Esophagus muscularis mucosa (tissue), 4 donors: ENCODE measurements at regions not wholly inside any gene's neighbourhood (a gene's known extent, or its start where the extent isn't known, plus 50 kb on each side); places are given as distances from the start of the nearest gene placed in this dataset.
"Not testable (repeated sequence)": the region's sequence is repeated elsewhere in the genome, so short reads cannot be mapped to it uniquely, and the experiment has no call there.

Experiments
- DNase-seq: peaks from one replicate; pipeline ENCODE4 v3.0.0-alpha.2; 2017; ENCODE audit errors: extremely low spot score
- H3K27ac ChIP-seq, 4 donors: fragments of 200-600 bp; sonication (generic); replicated peaks in 1 of 4; 1 replicate in 3 of 4; 2 replicates in 1 of 4; pipeline ENCODE4 v1.5.1; 2016 to 2019; ENCODE audit warnings: mild to moderate bottlenecking in 1 of 4
- H3K27me3 ChIP-seq, 4 donors: fragments of 200-600 bp; sonication (generic); one replicate each; pipeline versions ENCODE4 v1.5.1 to v1.6.0; 2016 to 2019
- H3K36me3 ChIP-seq, 4 donors: fragments of 200-600 bp; sonication (generic); one replicate each; pipeline ENCODE4 v1.5.1; 2016 to 2019
- H3K4me1 ChIP-seq, 4 donors: fragments of 200-600 bp; sonication (generic); one replicate each; pipeline ENCODE4 v1.5.1; 2016 to 2019
- H3K4me3 ChIP-seq, 4 donors: fragments of 200-600 bp; sonication (generic); 1 replicate in 2 of 4; 2 replicates in 2 of 4; pipeline ENCODE4 v1.5.1; 2016 to 2019; ENCODE audit warnings: mild to moderate bottlenecking in 4 of 4, moderate library complexity in 1 of 4
- H3K9me3 ChIP-seq, 4 donors: fragments of 200-600 bp; sonication (generic); 1 replicate in 3 of 4; 2 replicates in 1 of 4; pipeline ENCODE4 v1.5.1; 2016 to 2019
- EP300 ChIP-seq: sonication (generic); formaldehyde crosslinking; IDR thresholded peaks from one replicate; pipeline ENCODE4 v1.6.1; 2017; ENCODE audit warnings: antibody characterized with exemption
- POLR2A ChIP-seq: fragments of 450-650 bp; IDR thresholded peaks from one replicate; pipeline ENCODE4 v1.6.1; 2017; ENCODE audit warnings: antibody characterized with exemption, moderate library complexity, mild to moderate bottlenecking, low read depth
- POLR2AphosphoS5 ChIP-seq, 2 donors: sonication (generic); formaldehyde crosslinking; IDR thresholded peaks; one replicate each; pipeline ENCODE4 v1.6.1; 2017; ENCODE audit warnings: antibody characterized with exemption in 2 of 2
- WGBS: methylation state at CpG from one replicate; pipeline ENCODE4 v1.1.5; 2018; 5-methylcytosine and 5-hydroxymethylcytosine counted together
- intact Hi-C: fragments of 100-400 bp; cut with DNase I; formaldehyde crosslinking; loops from one replicate; pipeline ENCODE4 v1.15.1; 2023
- TF ChIP-seq, protein P1 (sequence below), 3 experiments: fragments of 200-600 bp in 2 of 3; fragments of 450-650 bp in 1 of 3; sonication (generic) in 2 of 3; IDR thresholded peaks; one replicate each; pipeline ENCODE4 v1.5.1; 2017 to 2019; ENCODE audit warnings: antibody characterized with exemption in 3 of 3, mild to moderate bottlenecking in 2 of 3, moderate library complexity in 1 of 3

GRCh38 chr5:143596824-143597223, 193.3 kb upstream of the NR3C1 start:
- no peaks in the 10 kb centered on the region for H3K36me3 ChIP-seq
- H3K9me3 ChIP-seq, result no peaks in the 10 kb centered on the region
- DNase-seq, result no peak
- H3K27me3 ChIP-seq, result no peaks in the 10 kb centered on the region
- peaks cover 0 to 6% (median 2%) of the 10 kb centered on the region in 4 donors for H3K4me1 ChIP-seq
- TF ChIP-seq EP300 (no peak), POLR2AphosphoS5 (IDR thresholded peaks at IDR 0.05) (no peak), POLR2A (no peak)
- TF ChIP-seq, protein P1, sequence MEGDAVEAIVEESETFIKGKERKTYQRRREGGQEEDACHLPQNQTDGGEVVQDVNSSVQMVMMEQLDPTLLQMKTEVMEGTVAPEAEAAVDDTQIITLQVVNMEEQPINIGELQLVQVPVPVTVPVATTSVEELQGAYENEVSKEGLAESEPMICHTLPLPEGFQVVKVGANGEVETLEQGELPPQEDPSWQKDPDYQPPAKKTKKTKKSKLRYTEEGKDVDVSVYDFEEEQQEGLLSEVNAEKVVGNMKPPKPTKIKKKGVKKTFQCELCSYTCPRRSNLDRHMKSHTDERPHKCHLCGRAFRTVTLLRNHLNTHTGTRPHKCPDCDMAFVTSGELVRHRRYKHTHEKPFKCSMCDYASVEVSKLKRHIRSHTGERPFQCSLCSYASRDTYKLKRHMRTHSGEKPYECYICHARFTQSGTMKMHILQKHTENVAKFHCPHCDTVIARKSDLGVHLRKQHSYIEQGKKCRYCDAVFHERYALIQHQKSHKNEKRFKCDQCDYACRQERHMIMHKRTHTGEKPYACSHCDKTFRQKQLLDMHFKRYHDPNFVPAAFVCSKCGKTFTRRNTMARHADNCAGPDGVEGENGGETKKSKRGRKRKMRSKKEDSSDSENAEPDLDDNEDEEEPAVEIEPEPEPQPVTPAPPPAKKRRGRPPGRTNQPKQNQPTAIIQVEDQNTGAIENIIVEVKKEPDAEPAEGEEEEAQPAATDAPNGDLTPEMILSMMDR (IDR thresholded peaks at IDR 0.05), result no peak
- intact Hi-C loops, result no loop called here
- WGBS, result 93% methylated on average over 3 of the region's 3 CpGs
- H3K4me3 ChIP-seq, result no peak overlapping the region
- H3K27ac ChIP-seq, result no peak overlapping the region

- no peak overlapping the region for H3K4me3 ChIP-seq
- intact Hi-C loops, result no loop called here
- WGBS, result 85% methylated on average over 6 of the region's 6 CpGs
These were observed 191.7 kb upstream of the NR3C1 start for GRCh38 chr5:143594902-143595818.

GRCh38 chr5:143593723-143594122, 190.2 kb upstream of the NR3C1 start:
- Histone ChIP-seq H3K4me1 (peaks cover 0 to 4% (median 0%) of the 10 kb centered on the region in 4 donors), H3K36me3 (no peaks in the 10 kb centered on the region), H3K27ac (no peak overlapping the region), H3K9me3 (no peaks in the 10 kb centered on the region), H3K27me3 (no peaks in the 10 kb centered on the region), H3K4me3 (no peak overlapping the region)
- DNase-seq, result peak; percentile 55
- TF ChIP-seq EP300 (no peak), POLR2AphosphoS5 (IDR thresholded peaks at IDR 0.05) (no peak), POLR2A (no peak)
- TF ChIP-seq, protein P1 (IDR thresholded peaks at IDR 0.05), result no peak
- WGBS, result 91% methylated on average over 6 of the region's 6 CpGs
- intact Hi-C loops, result no loop called here

More at GRCh38 chr5:143594902-143595818, 191.7 kb upstream of the NR3C1 start:
- H3K36me3 ChIP-seq, result no peaks in the 10 kb centered on the region
- TF ChIP-seq EP300 (no peak), POLR2AphosphoS5 (IDR thresholded peaks at IDR 0.05) (no peak), POLR2A (no peak)
- TF ChIP-seq, protein P1 (IDR thresholded peaks at IDR 0.05), result no peak
- peaks cover 0 to 4% (median 0%) of the 10 kb centered on the region in 4 donors for H3K4me1 ChIP-seq
- no peak overlapping the region for H3K27ac ChIP-seq
- peak; percentile 62 for DNase-seq
- H3K27me3 ChIP-seq, result no peaks in the 10 kb centered on the region
- no peaks in the 10 kb centered on the region for H3K9me3 ChIP-seq

GRCh38 chr5:143592648-143593047, 189.2 kb upstream of the NR3C1 start:
- 59% methylated on average over 4 of the region's 4 CpGs for WGBS
- Histone ChIP-seq H3K27me3 (no peaks in the 10 kb centered on the region), H3K27ac (no peak overlapping the region), H3K4me1 (peaks cover 0 to 4% (median 0%) of the 10 kb centered on the region in 4 donors), H3K4me3 (no peak overlapping the region), H3K9me3 (no peaks in the 10 kb centered on the region), H3K36me3 (no peaks in the 10 kb centered on the region)
- intact Hi-C loops, result no loop called here
- TF ChIP-seq POLR2A (no peak), POLR2AphosphoS5 (IDR thresholded peaks at IDR 0.05) (no peak)
- DNase-seq, result no peak

- H3K4me3 ChIP-seq, result no peak overlapping the region
- peak; percentile 39 for DNase-seq
- H3K27me3 ChIP-seq, result no peaks in the 10 kb centered on the region
- no peaks in the 10 kb centered on the region for H3K36me3 ChIP-seq
- no peaks in the 10 kb centered on the region for H3K9me3 ChIP-seq
- intact Hi-C loops, result no loop called here
- no peaks in the 10 kb centered on the region for H3K4me1 ChIP-seq
- no peak for TF ChIP-seq EP300
- TF ChIP-seq, protein P1 (IDR thresholded peaks at IDR 0.05), result no peak
- TF ChIP-seq POLR2AphosphoS5 (IDR thresholded peaks at IDR 0.05), result no peak
- no peak for TF ChIP-seq POLR2A
- WGBS, result 82% methylated on average over 7 of the region's 7 CpGs
- no peak overlapping the region for H3K27ac ChIP-seq
These were observed 185.6 kb upstream of the NR3C1 start for GRCh38 chr5:143588933-143589662.

GRCh38 chr5:143588121-143588520, 184.6 kb upstream of the NR3C1 start:
- H3K27me3 ChIP-seq, result not testable (repeated sequence)

More at GRCh38 chr5:143588121-143588520, 184.6 kb upstream of the NR3C1 start:
- H3K27ac ChIP-seq, H3K4me3 ChIP-seq, intact Hi-C loops, H3K36me3 ChIP-seq, H3K4me1 ChIP-seq, H3K9me3 ChIP-seq: not testable (repeated sequence)
- 90% methylated on average over 3 of the region's 3 CpGs for WGBS
- DNase-seq, result peak; percentile 50
